ENCODE measurements at regions not wholly inside any gene's neighbourhood (a gene's known extent, or its start where the extent isn't known, plus 50 kb on each side); places are given as distances from the start of the nearest gene placed in this dataset.

DNA sequence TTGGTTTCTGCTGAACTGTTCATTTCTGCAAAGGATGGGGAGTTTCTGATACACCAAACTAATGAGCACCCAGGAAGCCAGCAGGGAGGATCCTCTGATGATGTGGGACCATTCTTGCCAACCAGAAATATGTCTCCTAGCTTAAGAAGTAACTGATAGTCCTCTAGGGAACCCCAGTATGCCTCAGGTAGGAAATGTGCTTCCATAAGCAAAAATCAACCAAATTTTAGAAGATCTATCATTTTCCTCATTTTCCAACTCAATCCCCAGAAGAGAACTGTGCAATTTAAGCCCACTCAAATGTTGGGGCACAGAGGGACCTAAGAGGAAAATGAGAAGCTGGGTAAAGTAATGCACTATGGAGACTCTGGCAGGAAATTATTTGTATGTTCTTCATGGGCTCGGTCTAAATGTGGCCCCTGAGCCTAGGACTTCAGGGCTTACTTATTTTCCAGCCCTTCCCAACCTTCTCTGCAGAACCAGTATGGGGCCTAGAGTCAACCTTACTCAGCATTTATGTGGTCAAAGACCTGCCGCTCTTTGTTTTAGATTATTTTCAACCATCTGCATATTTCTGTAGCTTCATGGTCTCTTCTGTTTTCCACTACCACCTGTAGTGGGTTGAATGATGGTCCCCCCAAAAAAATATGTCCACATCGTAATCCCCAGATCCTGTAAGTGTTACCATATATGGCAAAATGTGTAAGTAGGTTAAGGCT is 359.8 kb upstream of the CDH4 start:
- H3K4me3 ChIP-seq (ENCODE audit: low read depth, poor library complexity, severe bottlenecking), result no peak overlapping the region
- intact Hi-C loops (cut with DNase I; ENCODE audit: low total_unique reads), result no loop called here
- 84 to 89% methylated on average over 3 of the region's 3 CpGs for WGBS, 2 donors
- DNase-seq (ENCODE audit: low spot score in 2 of 2), result no peak
- no peak for TF ChIP-seq CTCF (IDR thresholded peaks at IDR 0.05)

DNA sequence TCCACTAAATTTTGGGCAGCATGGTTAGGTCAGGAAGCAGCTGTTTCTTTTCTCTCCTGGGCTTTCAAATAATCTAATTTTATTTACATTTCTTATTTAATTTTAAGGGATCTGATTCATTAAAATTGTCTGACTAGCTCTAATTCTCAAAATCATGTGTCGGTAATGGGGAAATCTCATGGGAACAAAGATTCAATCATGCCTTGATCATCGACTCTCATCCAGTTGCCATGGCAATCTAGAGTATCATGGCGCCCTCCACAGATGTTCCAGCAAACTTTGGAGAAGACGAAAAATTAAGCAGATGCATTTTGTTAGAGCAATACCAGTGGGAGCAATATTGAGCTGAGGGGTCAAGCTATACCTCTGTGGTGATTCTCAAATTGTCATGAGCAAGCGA is 358.0 kb upstream of the CDH4 start:
- no peak overlapping the region for H3K4me3 ChIP-seq (ENCODE audit: low read depth, poor library complexity, severe bottlenecking)
- TF ChIP-seq POLR2A (IDR thresholded peaks at IDR 0.05) (no peak), CTCF (IDR thresholded peaks at IDR 0.05) (no peak)
- intact Hi-C loops (cut with DNase I; ENCODE audit: low total_unique reads), result no loop called here
- no peak for DNase-seq (ENCODE audit: low spot score in 2 of 2)
- WGBS, 2 donors, result 83 to 85% methylated on average over 5 of the region's 5 CpGs

DNA sequence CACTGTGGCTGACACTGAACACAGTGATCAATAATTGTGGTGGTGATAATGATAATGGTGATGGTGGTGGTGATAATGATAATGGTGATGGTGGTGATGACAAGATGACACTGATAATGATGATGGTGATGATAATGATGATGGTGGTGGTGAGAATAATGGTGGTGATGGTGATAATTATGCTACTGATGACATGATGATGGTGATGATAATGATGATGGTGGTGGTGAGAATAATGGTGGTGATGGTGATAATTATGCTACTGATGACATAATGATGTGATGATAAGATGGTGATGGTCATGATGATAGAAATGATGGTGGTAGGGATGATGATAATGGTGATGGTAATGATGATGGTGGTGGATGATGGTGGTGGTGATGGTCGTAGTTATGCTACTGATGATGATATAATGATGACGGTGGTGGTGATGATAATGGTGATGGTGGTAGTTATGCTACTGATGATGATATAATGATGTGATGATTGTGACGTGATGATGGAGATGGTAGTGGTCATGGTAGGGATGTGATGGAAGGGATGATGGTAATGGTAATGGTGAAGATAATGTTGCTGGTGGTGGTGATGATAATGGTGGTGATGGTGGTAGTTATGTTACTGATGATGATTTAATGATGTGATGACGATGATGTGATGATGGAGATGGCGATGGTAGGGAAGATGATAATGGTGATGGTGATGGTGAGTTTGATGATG is 356.5 kb upstream of the CDH4 start:
- no peak overlapping the region for H3K4me3 ChIP-seq (ENCODE audit: low read depth, poor library complexity, severe bottlenecking)
- WGBS, 2 donors, result 89 to 91% methylated on average over 5 of the region's 5 CpGs
- TF ChIP-seq POLR2A (IDR thresholded peaks at IDR 0.05), result no peak
- TF ChIP-seq CTCF (IDR thresholded peaks at IDR 0.05), result no peak
- intact Hi-C loops (cut with DNase I; ENCODE audit: low total_unique reads), result no loop called here
- no peak for DNase-seq (ENCODE audit: low spot score in 2 of 2)

GRCh38 chr20:60897976-60898375 is 354.1 kb upstream of the CDH4 start:
- no peak overlapping the region for H3K4me3 ChIP-seq (ENCODE audit: low read depth, poor library complexity, severe bottlenecking)
- WGBS, 2 donors, result 44 to 50% methylated on average over 2 of the region's 2 CpGs
- intact Hi-C loops (cut with DNase I; ENCODE audit: low total_unique reads), result no loop called here
- TF ChIP-seq CTCF (IDR thresholded peaks at IDR 0.05) (no peak), POLR2A (IDR thresholded peaks at IDR 0.05) (no peak)
- no peak for DNase-seq (ENCODE audit: low spot score in 2 of 2)

- no peak for DNase-seq (ENCODE audit: low spot score in 2 of 2)
- TF ChIP-seq POLR2A (IDR thresholded peaks at IDR 0.05) (no peak), CTCF (IDR thresholded peaks at IDR 0.05) (no peak)
- WGBS, 2 donors, result 71 to 74% methylated on average over 2 of the region's 2 CpGs
- intact Hi-C loops (cut with DNase I; ENCODE audit: low total_unique reads), result no loop called here
- H3K4me3 ChIP-seq (ENCODE audit: low read depth, poor library complexity, severe bottlenecking), result no peak overlapping the region
Measured at GRCh38 chr20:60899320-60899719, 352.7 kb upstream of the CDH4 start.

Data from lower leg skin (tissue), 4 donors.